Gastrocnemius medialis (tissue), 4 donors: ENCODE measurements at regions not wholly inside any gene's neighbourhood (a gene's known extent, or its start where the extent isn't known, plus 50 kb on each side); places are given as distances from the start of the nearest gene placed in this dataset.

ENCODE experiments used
- ATAC-seq, 2 donors: fragments of 150-250 bp; one replicate each; pipeline ENCODE4 v1.9.1; 2016
- DNase-seq, 2 donors: peaks; one replicate each; pipeline ENCODE4 v3.0.0-alpha.2; 2019
- H3K27ac ChIP-seq, 4 donors: fragments of 200-600 bp; sonication (generic); 1 replicate in 1 of 4; 2 replicates in 3 of 4; pipeline ENCODE4 v1.5.1; 2016 to 2018; ENCODE audit warnings: mild to moderate bottlenecking in 2 of 4, moderate library complexity in 1 of 4
- H3K27me3 ChIP-seq, 3 donors: fragments of 200-600 bp; sonication (generic) in 2 of 3; 1 replicate in 1 of 3; 2 replicates in 2 of 3; pipeline versions ENCODE4 v1.5.1 to v1.6.0; 2016 to 2019; ENCODE audit warnings: mild to moderate bottlenecking in 1 of 3, moderate library complexity in 1 of 3
- H3K36me3 ChIP-seq, 2 donors: fragments of 200-600 bp; sonication (generic) in 1 of 2; one replicate each; pipeline ENCODE4 v1.5.1; 2017 to 2018
- H3K4me1 ChIP-seq, 2 donors: fragments of 200-600 bp; sonication (generic) in 1 of 2; one replicate each; pipeline ENCODE4 v1.5.1; 2016 to 2017; ENCODE audit warnings: mild to moderate bottlenecking in 2 of 2
- H3K4me3 ChIP-seq, 4 donors: fragments of 200-600 bp; sonication (generic) in 3 of 4; 1 replicate in 1 of 4; 2 replicates in 3 of 4; pipeline ENCODE4 v1.5.1; 2016 to 2019; ENCODE audit warnings: mild to moderate bottlenecking in 2 of 4
- H3K9me3 ChIP-seq, 3 donors: fragments of 200-600 bp; sonication (generic) in 2 of 3; 1 replicate in 1 of 3; 2 replicates in 2 of 3; pipeline ENCODE4 v1.5.1; 2016 to 2019
- POLR2A ChIP-seq, 2 donors: fragments of 450-650 bp; IDR thresholded peaks; one replicate each; pipeline ENCODE4 v1.6.1; 2017; ENCODE audit warnings: antibody characterized with exemption in 2 of 2, mild to moderate bottlenecking in 2 of 2, moderate library complexity in 2 of 2
- in situ Hi-C, 4 donors: fragments of 200-750 bp; cut with MboI; loops; one replicate each; pipeline versions ENCODE4 v1.15.0 to v1.8.0; 2017; ENCODE audit warnings: low sequenced_read_pairs in 4 of 4
- intact Hi-C: fragments of 100-400 bp; cut with DNase I; formaldehyde crosslinking; loops from one replicate; pipeline ENCODE4 v1.15.1; 2023; ENCODE audit warnings: low total_unique reads
- TF ChIP-seq, protein P1 (sequence below), 5 experiments: fragments of 450-650 bp in 3 of 5; fragments of 200-600 bp in 2 of 5; sonication (generic) in 2 of 5; IDR thresholded peaks in 4 of 5; conservative IDR thresholded peaks in 1 of 5; 1 replicate in 4 of 5; 2 replicates in 1 of 5; pipeline ENCODE4 v1.5.1; 2016 to 2019; ENCODE audit warnings: antibody characterized with exemption in 5 of 5, mild to moderate bottlenecking in 3 of 5, moderate library complexity in 3 of 5

DNA sequence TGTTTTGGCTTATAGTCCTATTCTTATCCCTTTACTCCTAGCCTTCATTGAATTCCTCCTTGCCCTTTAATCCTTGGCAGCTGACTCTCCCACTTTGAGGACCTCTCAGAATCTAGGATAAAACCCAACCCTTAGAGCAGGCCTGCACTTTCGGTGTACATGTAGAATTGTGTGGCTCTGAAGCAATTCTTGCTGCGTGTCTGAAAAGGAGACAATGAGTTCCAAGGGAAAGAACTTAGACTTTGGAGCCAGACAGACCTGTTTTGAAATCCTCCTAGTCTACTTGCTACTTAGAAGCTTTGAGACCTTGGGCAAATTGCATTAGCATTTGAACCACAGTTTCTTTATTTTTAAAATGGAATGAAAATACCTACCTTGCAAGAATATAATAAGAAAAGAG, 175.2 kb downstream of the BEND2 start:
- H3K9me3 ChIP-seq, result no peaks in the 10 kb centered on the region
- in situ Hi-C loops, result no loop called here
- no peak overlapping the region for H3K27ac ChIP-seq
- no peak for TF ChIP-seq POLR2A (IDR thresholded peaks at IDR 0.05)
- TF ChIP-seq, protein P1, sequence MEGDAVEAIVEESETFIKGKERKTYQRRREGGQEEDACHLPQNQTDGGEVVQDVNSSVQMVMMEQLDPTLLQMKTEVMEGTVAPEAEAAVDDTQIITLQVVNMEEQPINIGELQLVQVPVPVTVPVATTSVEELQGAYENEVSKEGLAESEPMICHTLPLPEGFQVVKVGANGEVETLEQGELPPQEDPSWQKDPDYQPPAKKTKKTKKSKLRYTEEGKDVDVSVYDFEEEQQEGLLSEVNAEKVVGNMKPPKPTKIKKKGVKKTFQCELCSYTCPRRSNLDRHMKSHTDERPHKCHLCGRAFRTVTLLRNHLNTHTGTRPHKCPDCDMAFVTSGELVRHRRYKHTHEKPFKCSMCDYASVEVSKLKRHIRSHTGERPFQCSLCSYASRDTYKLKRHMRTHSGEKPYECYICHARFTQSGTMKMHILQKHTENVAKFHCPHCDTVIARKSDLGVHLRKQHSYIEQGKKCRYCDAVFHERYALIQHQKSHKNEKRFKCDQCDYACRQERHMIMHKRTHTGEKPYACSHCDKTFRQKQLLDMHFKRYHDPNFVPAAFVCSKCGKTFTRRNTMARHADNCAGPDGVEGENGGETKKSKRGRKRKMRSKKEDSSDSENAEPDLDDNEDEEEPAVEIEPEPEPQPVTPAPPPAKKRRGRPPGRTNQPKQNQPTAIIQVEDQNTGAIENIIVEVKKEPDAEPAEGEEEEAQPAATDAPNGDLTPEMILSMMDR (IDR thresholded peaks at IDR 0.05 in 4 of 5, conservative IDR thresholded peaks at IDR 0.05 in 1 of 5), result no peak
- H3K4me1 ChIP-seq, result no peaks in the 10 kb centered on the region
- ATAC-seq (no peak), DNase-seq (no peak)
- H3K36me3 ChIP-seq, result no peaks in the 10 kb centered on the region
- H3K27me3 ChIP-seq, result peaks cover 0 to 3% (median 0%) of the 10 kb centered on the region in 3 donors
- intact Hi-C loops, result no loop called here
- no peak overlapping the region for H3K4me3 ChIP-seq

GRCh38 chrX:18042776-18043175, 177.9 kb downstream of the BEND2 start:
- intact Hi-C loops, result no loop called here
- H3K4me3 ChIP-seq, result no peak overlapping the region
- H3K27me3 ChIP-seq, result peaks cover 0 to 3% (median 0%) of the 10 kb centered on the region in 3 donors
- no peaks in the 10 kb centered on the region for H3K9me3 ChIP-seq
- ATAC-seq, result no peak
- DNase-seq, result no peak
- no peak overlapping the region for H3K27ac ChIP-seq
- no peaks in the 10 kb centered on the region for H3K4me1 ChIP-seq
- TF ChIP-seq, protein P1 (IDR thresholded peaks at IDR 0.05 in 4 of 5, conservative IDR thresholded peaks at IDR 0.05 in 1 of 5), result no peak
- no peak for TF ChIP-seq POLR2A (IDR thresholded peaks at IDR 0.05)
- no peaks in the 10 kb centered on the region for H3K36me3 ChIP-seq
- in situ Hi-C loops, result no loop called here

- Histone ChIP-seq H3K9me3 (no peaks in the 10 kb centered on the region), H3K4me3 (no peak overlapping the region), H3K4me1 (no peaks in the 10 kb centered on the region), H3K27me3 (peaks cover 0 to 3% (median 0%) of the 10 kb centered on the region in 3 donors), H3K36me3 (no peaks in the 10 kb centered on the region), H3K27ac (no peak overlapping the region)
- no peak for ATAC-seq
- in situ Hi-C loops, result no loop called here
- intact Hi-C loops, result no loop called here
- no peak for DNase-seq
- TF ChIP-seq, protein P1 (IDR thresholded peaks at IDR 0.05 in 4 of 5, conservative IDR thresholded peaks at IDR 0.05 in 1 of 5), result no peak
Observed at GRCh38 chrX:18041656-18042055, 179.0 kb downstream of the BEND2 start.

GRCh38 chrX:18039023-18039422, 177.9 kb upstream of the RAI2 start:
- Histone ChIP-seq H3K36me3 (no peaks in the 10 kb centered on the region), H3K4me1 (no peaks in the 10 kb centered on the region), H3K27ac (no peak overlapping the region), H3K27me3 (peaks cover 0 to 3% (median 0%) of the 10 kb centered on the region in 3 donors), H3K9me3 (no peaks in the 10 kb centered on the region), H3K4me3 (no peak overlapping the region)
- ATAC-seq, result no peak
- in situ Hi-C loops, result no loop called here
- intact Hi-C loops, result no loop called here
- no peak for DNase-seq
- no peak for TF ChIP-seq POLR2A (IDR thresholded peaks at IDR 0.05)
- TF ChIP-seq, protein P1 (IDR thresholded peaks at IDR 0.05 in 4 of 5, conservative IDR thresholded peaks at IDR 0.05 in 1 of 5), result no peak

DNA sequence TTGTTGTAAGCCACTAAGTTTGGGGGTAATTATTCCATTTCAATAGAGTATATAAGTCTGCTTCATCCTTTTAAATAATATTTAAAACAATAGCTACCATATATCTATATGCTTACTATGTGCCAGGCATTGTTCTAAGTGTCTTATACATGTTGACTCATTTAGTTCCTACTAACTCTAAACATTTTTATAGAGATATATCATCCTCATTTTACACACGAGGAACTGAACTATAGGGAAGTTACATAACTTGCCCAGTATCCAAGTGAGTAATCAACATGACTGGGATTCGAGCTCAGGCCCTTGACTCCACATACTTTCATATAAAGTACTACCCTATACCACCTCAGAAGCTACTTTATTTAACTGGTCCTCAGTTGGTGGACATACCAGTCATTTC, 175.3 kb upstream of the RAI2 start:
- no peak overlapping the region for H3K4me3 ChIP-seq
- no peaks in the 10 kb centered on the region for H3K27me3 ChIP-seq
- TF ChIP-seq, protein P1 (IDR thresholded peaks at IDR 0.05 in 4 of 5, conservative IDR thresholded peaks at IDR 0.05 in 1 of 5), result no peak
- TF ChIP-seq POLR2A (IDR thresholded peaks at IDR 0.05), result no peak
- in situ Hi-C loops, result no loop called here
- no peak overlapping the region for H3K27ac ChIP-seq
- no peaks in the 10 kb centered on the region for H3K4me1 ChIP-seq
- intact Hi-C loops, result no loop called here
- DNase-seq (no peak), ATAC-seq (no peak)
- H3K36me3 ChIP-seq, result no peaks in the 10 kb centered on the region
- H3K9me3 ChIP-seq, result no peaks in the 10 kb centered on the region
